ENCODE measurements at regions not wholly inside any gene's neighbourhood (a gene's known extent, or its start where the extent isn't known, plus 50 kb on each side); places are given as distances from the start of the nearest gene placed in this dataset.

- DNase-seq: peak; percentile 42
These were observed 56.4 kb upstream of the SPOCK3 start for GRCh38 chr4:167290678-167291077.

GRCh38 chr4:167308876-167309275 lies 74.6 kb upstream of the SPOCK3 start:
- DNase-seq: no peak

GRCh38 chr4:167321299-167321698 lies 87.0 kb upstream of the SPOCK3 start:
- no peak for DNase-seq

GRCh38 chr4:167339781-167340180 lies 105.5 kb upstream of the SPOCK3 start:
- DNase-seq: peak; percentile 64

GRCh38 chr4:167359711-167360110 lies 125.4 kb upstream of the SPOCK3 start:
- no peak for DNase-seq

- DNase-seq: no peak
These were observed 145.0 kb upstream of the SPOCK3 start for GRCh38 chr4:167379076-167379835.

GRCh38 chr4:167380964-167381363 lies 146.7 kb upstream of the SPOCK3 start:
- no peak for DNase-seq

GRCh38 chr4:167383291-167383690 lies 149.0 kb upstream of the SPOCK3 start:
- DNase-seq: no peak

GRCh38 chr4:167397586-167397985 lies 163.3 kb upstream of the SPOCK3 start:
- no peak for DNase-seq

GRCh38 chr4:167399201-167399600 lies 164.9 kb upstream of the SPOCK3 start:
- no peak for DNase-seq

- no peak for DNase-seq
These were observed 171.9 kb upstream of the SPOCK3 start for GRCh38 chr4:167406181-167406580.

GRCh38 chr4:167415461-167415860 lies 181.2 kb upstream of the SPOCK3 start:
- DNase-seq: no peak

GRCh38 chr4:167419468-167420140 lies 185.3 kb upstream of the SPOCK3 start:
- DNase-seq: no peak

GRCh38 chr4:167421201-167421600 lies 186.9 kb upstream of the SPOCK3 start:
- no peak for DNase-seq

GRCh38 chr4:167424341-167425256 lies 190.3 kb upstream of the SPOCK3 start:
- DNase-seq: no peak

GRCh38 chr4:167428156-167428555 lies 193.9 kb upstream of the SPOCK3 start:
- peak; percentile 18 for DNase-seq

- no peak for DNase-seq
These were observed 197.1 kb upstream of the SPOCK3 start for GRCh38 chr4:167431371-167431770.

- DNase-seq: no peak
These were observed 201.5 kb upstream of the SPOCK3 start for GRCh38 chr4:167435786-167436185.

- no peak for DNase-seq
These were observed 209.5 kb upstream of the SPOCK3 start for GRCh38 chr4:167443841-167444240.

- no peak for DNase-seq
These were observed 218.7 kb upstream of the SPOCK3 start for GRCh38 chr4:167452922-167453430.

- DNase-seq: no peak
These were observed 222.3 kb upstream of the SPOCK3 start for GRCh38 chr4:167456619-167457018.

GRCh38 chr4:167469436-167469835 lies 235.1 kb upstream of the SPOCK3 start:
- DNase-seq: no peak

GRCh38 chr4:167475951-167476350 lies 241.7 kb upstream of the SPOCK3 start:
- no peak for DNase-seq

All from HCEC 1CT (cell line).